HepG2 (cell line): ENCODE measurements at regions not wholly inside any gene's neighbourhood (a gene's known extent, or its start where the extent isn't known, plus 50 kb on each side); places are given as distances from the start of the nearest gene placed in this dataset.
A peak's percentile ranks its signal among the peaks of the same experiment; 100 is the strongest.

Experiments
- ARNT2 ChIP-seq: sonication (generic); formaldehyde crosslinking; IDR thresholded peaks from 2 replicates; pipeline ENCODE4 v1.8.0; 2022; ENCODE audit warnings: mild to moderate bottlenecking, low read depth, missing genetic modification reagents, moderate library complexity
- GTF2F1 ChIP-seq: fragments of 150-350 bp; IDR thresholded peaks from 2 replicates; pipeline ENCODE4 v1.6.1; 2014; ENCODE audit warnings: low read length
- JUNB ChIP-seq: sonication (generic); formaldehyde crosslinking; IDR thresholded peaks from 2 replicates; pipeline ENCODE4 v1.8.0; 2022; ENCODE audit warnings: missing genetic modification reagents, mild to moderate bottlenecking, borderline replicate concordance
- KMT2A ChIP-seq: sonication (generic); formaldehyde crosslinking; IDR thresholded peaks from 2 replicates; pipeline ENCODE4 v1.4.0; 2020; ENCODE audit warnings: missing genetic modification reagents
- RBM39 ChIP-seq: fragments of 200-400 bp; formaldehyde crosslinking; IDR thresholded peaks from one replicate; pipeline ENCODE4 v1.6.1; 2018; ENCODE audit warnings: antibody characterized with exemption, mild to moderate bottlenecking, low read depth, low read length; ENCODE audit not compliant: poor library complexity, severe bottlenecking
- RFX3 ChIP-seq: IDR thresholded peaks from 2 replicates; pipeline ENCODE4 v1.6.1; 2016; ENCODE audit warnings: missing biosample characterization, missing genetic modification reagents
- SUZ12 ChIP-seq: fragments of 150-350 bp; IDR thresholded peaks from 2 replicates; pipeline ENCODE4 v1.6.1; 2014; ENCODE audit warnings: low read depth, low read length
- TAF1 ChIP-seq: sonication (generic); formaldehyde crosslinking; IDR thresholded peaks from 2 replicates; pipeline ENCODE4 v1.4.0; 2020; ENCODE audit warnings: missing genetic modification reagents
- TEAD2 ChIP-seq: sonication (generic); formaldehyde crosslinking; IDR thresholded peaks from 2 replicates; pipeline ENCODE4 v1.9.0; 2021; ENCODE audit warnings: missing genetic modification reagents
- TMF1 ChIP-seq: sonication (generic); formaldehyde crosslinking; IDR thresholded peaks from 2 replicates; pipeline ENCODE4 v1.8.1; 2022; ENCODE audit warnings: low read depth, missing genetic modification reagents
- U2AF2 ChIP-seq: fragments of 200-400 bp; formaldehyde crosslinking; IDR thresholded peaks from 2 replicates; pipeline ENCODE4 v1.6.1; 2017; ENCODE audit warnings: low read depth, mild to moderate bottlenecking, low read length
- ZFP82 ChIP-seq: sonication (generic); formaldehyde crosslinking; IDR thresholded peaks from 2 replicates; pipeline ENCODE4 v1.5.1; 2020; ENCODE audit warnings: mild to moderate bottlenecking, missing genetic modification reagents, borderline replicate concordance
- ZNF253 ChIP-seq: sonication (generic); formaldehyde crosslinking; IDR thresholded peaks from 2 replicates; pipeline ENCODE4 v1.8.0; 2022; ENCODE audit warnings: mild to moderate bottlenecking, missing genetic modification reagents, borderline replicate concordance
- ZNF724P ChIP-seq: sonication (generic); formaldehyde crosslinking; IDR thresholded peaks from 2 replicates; pipeline ENCODE4 v1.8.0; 2022; ENCODE audit warnings: missing genetic modification reagents, borderline replicate concordance
- ZNF780A ChIP-seq: sonication (generic); formaldehyde crosslinking; IDR thresholded peaks from 2 replicates; pipeline ENCODE4 v1.8.0; 2022; ENCODE audit warnings: mild to moderate bottlenecking, missing genetic modification reagents, moderate library complexity
- ZSCAN12 ChIP-seq: sonication (generic); formaldehyde crosslinking; IDR thresholded peaks from 2 replicates; pipeline ENCODE4 v1.9.0; 2021; ENCODE audit warnings: mild to moderate bottlenecking, missing genetic modification reagents
- TF ChIP-seq, protein P1 (sequence below): sonication (generic); formaldehyde crosslinking; IDR thresholded peaks from 2 replicates; pipeline ENCODE4 v1.5.1; 2020; ENCODE audit warnings: missing genetic modification reagents, mild to moderate bottlenecking, borderline replicate concordance
- TF ChIP-seq, protein P2 (sequence below): sonication (generic); formaldehyde crosslinking; IDR thresholded peaks from 2 replicates; pipeline ENCODE4 v1.4.0; 2020; ENCODE audit warnings: missing genetic modification reagents
- TF ChIP-seq, protein P3 (sequence below): conservative IDR thresholded peaks from 2 replicates; pipeline ENCODE4 v1.6.1; 2018; ENCODE audit warnings: missing genetic modification reagents
- TF ChIP-seq, protein P4 (sequence below): sonication (generic); formaldehyde crosslinking; IDR thresholded peaks from 2 replicates; pipeline ENCODE4 v1.5.1; 2020; ENCODE audit warnings: mild to moderate bottlenecking, missing genetic modification reagents, moderate library complexity
- TF ChIP-seq, protein P5 (sequence below): IDR thresholded peaks from 2 replicates; pipeline ENCODE4 v1.6.1; 2016; ENCODE audit warnings: low read depth, control low read depth

DNA sequence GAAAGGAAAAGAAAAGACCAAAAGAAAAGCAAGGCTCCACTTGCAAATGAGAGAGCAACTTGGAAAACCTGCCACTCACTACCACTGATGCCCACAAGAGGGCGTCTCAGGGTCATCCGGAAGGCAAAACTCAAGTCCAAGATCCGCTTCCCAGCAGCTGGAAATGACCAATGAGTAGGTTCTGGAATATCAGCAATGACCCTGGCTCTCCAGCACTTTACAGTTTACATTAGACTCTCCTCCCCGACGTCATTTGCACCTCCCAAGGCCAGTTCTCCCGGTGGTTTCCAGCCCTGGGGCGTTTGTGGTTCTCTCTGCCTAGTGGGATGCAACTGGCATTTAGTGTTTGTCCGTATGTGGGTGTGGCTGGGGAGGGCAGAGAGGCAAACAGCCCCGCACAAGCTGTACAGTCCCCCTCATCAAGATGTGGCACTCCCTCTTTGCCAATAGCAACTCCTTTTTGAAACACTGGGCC is 193.8 kb upstream of the ZNF618 start (continued):
- TF ChIP-seq, protein P1, sequence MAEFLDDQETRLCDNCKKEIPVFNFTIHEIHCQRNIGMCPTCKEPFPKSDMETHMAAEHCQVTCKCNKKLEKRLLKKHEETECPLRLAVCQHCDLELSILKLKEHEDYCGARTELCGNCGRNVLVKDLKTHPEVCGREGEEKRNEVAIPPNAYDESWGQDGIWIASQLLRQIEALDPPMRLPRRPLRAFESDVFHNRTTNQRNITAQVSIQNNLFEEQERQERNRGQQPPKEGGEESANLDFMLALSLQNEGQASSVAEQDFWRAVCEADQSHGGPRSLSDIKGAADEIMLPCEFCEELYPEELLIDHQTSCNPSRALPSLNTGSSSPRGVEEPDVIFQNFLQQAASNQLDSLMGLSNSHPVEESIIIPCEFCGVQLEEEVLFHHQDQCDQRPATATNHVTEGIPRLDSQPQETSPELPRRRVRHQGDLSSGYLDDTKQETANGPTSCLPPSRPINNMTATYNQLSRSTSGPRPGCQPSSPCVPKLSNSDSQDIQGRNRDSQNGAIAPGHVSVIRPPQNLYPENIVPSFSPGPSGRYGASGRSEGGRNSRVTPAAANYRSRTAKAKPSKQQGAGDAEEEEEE (CRISPR knock-in tag) = no peak
- no peak for TF ChIP-seq ZFP82 (CRISPR knock-in tag)
- no peak for TF ChIP-seq SUZ12
- no peak for TF ChIP-seq ZNF724P (CRISPR knock-in tag)
- no peak for TF ChIP-seq TAF1 (CRISPR knock-in tag)
- TF ChIP-seq, protein P2, sequence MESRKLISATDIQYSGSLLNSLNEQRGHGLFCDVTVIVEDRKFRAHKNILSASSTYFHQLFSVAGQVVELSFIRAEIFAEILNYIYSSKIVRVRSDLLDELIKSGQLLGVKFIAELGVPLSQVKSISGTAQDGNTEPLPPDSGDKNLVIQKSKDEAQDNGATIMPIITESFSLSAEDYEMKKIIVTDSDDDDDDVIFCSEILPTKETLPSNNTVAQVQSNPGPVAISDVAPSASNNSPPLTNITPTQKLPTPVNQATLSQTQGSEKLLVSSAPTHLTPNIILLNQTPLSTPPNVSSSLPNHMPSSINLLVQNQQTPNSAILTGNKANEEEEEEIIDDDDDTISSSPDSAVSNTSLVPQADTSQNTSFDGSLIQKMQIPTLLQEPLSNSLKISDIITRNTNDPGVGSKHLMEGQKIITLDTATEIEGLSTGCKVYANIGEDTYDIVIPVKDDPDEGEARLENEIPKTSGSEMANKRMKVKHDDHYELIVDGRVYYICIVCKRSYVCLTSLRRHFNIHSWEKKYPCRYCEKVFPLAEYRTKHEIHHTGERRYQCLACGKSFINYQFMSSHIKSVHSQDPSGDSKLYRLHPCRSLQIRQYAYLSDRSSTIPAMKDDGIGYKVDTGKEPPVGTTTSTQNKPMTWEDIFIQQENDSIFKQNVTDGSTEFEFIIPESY = 0 out of 2 replicates have a peak, but pooled peaks have one; percentile 22
- no peak for TF ChIP-seq ARNT2
- TF ChIP-seq ZNF253 (CRISPR knock-in tag) = no peak
- no peak for TF ChIP-seq JUNB
- TF ChIP-seq RBM39 = no peak
- TF ChIP-seq U2AF2 = no peak
- TF ChIP-seq TEAD2 = no peak
- TF ChIP-seq, protein P3, sequence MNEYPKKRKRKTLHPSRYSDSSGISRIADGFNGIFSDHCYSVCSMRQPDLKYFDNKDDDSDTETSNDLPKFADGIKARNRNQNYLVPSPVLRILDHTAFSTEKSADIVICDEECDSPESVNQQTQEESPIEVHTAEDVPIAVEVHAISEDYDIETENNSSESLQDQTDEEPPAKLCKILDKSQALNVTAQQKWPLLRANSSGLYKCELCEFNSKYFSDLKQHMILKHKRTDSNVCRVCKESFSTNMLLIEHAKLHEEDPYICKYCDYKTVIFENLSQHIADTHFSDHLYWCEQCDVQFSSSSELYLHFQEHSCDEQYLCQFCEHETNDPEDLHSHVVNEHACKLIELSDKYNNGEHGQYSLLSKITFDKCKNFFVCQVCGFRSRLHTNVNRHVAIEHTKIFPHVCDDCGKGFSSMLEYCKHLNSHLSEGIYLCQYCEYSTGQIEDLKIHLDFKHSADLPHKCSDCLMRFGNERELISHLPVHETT = no peak
- TF ChIP-seq, protein P4, sequence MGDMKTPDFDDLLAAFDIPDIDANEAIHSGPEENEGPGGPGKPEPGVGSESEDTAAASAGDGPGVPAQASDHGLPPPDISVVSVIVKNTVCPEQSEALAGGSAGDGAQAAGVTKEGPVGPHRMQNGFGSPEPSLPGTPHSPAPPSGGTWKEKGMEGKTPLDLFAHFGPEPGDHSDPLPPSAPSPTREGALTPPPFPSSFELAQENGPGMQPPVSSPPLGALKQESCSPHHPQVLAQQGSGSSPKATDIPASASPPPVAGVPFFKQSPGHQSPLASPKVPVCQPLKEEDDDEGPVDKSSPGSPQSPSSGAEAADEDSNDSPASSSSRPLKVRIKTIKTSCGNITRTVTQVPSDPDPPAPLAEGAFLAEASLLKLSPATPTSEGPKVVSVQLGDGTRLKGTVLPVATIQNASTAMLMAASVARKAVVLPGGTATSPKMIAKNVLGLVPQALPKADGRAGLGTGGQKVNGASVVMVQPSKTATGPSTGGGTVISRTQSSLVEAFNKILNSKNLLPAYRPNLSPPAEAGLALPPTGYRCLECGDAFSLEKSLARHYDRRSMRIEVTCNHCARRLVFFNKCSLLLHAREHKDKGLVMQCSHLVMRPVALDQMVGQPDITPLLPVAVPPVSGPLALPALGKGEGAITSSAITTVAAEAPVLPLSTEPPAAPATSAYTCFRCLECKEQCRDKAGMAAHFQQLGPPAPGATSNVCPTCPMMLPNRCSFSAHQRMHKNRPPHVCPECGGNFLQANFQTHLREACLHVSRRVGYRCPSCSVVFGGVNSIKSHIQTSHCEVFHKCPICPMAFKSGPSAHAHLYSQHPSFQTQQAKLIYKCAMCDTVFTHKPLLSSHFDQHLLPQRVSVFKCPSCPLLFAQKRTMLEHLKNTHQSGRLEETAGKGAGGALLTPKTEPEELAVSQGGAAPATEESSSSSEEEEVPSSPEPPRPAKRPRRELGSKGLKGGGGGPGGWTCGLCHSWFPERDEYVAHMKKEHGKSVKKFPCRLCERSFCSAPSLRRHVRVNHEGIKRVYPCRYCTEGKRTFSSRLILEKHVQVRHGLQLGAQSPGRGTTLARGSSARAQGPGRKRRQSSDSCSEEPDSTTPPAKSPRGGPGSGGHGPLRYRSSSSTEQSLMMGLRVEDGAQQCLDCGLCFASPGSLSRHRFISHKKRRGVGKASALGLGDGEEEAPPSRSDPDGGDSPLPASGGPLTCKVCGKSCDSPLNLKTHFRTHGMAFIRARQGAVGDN (CRISPR knock-in tag) = 0 out of 2 replicates have a peak, but pooled peaks have one; percentile 29
- no peak for TF ChIP-seq KMT2A (CRISPR knock-in tag)
- no peak for TF ChIP-seq ZSCAN12 (CRISPR knock-in tag)
- TF ChIP-seq RFX3 (CRISPR knock-in tag) = no peak
- no peak for TF ChIP-seq GTF2F1
- TF ChIP-seq ZNF780A (CRISPR knock-in tag) = no peak
- TF ChIP-seq, protein P5, sequence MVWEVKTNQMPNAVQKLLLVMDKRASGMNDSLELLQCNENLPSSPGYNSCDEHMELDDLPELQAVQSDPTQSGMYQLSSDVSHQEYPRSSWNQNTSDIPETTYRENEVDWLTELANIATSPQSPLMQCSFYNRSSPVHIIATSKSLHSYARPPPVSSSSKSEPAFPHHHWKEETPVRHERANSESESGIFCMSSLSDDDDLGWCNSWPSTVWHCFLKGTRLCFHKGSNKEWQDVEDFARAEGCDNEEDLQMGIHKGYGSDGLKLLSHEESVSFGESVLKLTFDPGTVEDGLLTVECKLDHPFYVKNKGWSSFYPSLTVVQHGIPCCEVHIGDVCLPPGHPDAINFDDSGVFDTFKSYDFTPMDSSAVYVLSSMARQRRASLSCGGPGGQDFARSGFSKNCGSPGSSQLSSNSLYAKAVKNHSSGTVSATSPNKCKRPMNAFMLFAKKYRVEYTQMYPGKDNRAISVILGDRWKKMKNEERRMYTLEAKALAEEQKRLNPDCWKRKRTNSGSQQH (CRISPR knock-in tag) = no peak
- TF ChIP-seq TMF1 (CRISPR knock-in tag) = no peak
